AG09319 (cell line): ENCODE measurements at regions not wholly inside any gene's neighbourhood (a gene's known extent, or its start where the extent isn't known, plus 50 kb on each side); places are given as distances from the start of the nearest gene placed in this dataset.

Experiments
- DNase-seq: peaks from one replicate; pipeline ENCODE4 v3.0.0-alpha.2; 2010; ENCODE audit warnings: low read depth; ENCODE audit errors: extremely low read depth
- TF ChIP-seq, protein P1 (sequence below): IDR thresholded peaks from 2 replicates; pipeline ENCODE4 v1.5.1; 2011; ENCODE audit warnings: low read depth, mild to moderate bottlenecking, inconsistent platforms, low read length, moderate library complexity

DNA sequence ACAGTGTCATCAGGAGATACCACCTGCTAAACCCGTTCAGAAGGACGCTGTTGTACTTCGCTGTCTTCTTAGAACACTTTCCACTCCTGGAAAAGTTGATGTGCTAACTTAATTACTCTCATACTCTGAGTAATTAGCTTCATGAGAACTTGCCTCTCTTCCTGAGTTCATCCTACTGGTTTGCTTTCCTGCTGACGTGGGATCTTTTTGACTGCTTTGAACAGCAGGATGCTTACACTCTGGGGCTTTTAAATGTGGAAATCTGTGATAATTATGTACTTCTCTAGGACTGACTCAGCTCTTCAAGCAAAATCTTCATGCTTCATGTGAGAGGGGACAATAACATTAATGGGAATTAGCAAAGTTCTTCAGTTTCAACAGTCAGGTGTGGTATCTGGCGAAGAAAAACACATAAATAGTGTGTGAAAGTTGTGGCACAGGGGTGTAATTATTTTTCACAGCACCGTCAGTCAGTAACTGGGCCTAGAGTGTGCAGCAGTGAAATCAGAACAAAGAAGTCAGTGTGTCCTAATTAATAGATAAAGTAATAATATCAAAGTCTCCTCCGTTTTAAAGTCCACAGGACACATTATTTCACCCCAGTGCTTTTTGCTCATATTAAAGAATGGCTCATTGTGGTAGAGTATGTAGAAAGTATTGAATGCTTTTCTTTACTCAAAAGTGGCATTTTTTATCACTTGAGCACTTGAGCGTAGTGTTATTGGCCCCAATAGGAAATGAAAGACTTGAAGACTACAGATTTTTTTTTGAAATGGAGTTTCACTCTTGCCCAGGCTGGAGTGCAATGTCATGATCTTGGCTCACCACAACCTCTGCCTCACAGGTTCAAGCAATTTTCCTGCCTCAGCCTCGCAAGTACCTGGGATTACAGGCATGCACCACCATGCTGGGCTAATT lies 140.9 kb upstream of the DMRT1 start:
- DNase-seq: no peak
- TF ChIP-seq, protein P1, sequence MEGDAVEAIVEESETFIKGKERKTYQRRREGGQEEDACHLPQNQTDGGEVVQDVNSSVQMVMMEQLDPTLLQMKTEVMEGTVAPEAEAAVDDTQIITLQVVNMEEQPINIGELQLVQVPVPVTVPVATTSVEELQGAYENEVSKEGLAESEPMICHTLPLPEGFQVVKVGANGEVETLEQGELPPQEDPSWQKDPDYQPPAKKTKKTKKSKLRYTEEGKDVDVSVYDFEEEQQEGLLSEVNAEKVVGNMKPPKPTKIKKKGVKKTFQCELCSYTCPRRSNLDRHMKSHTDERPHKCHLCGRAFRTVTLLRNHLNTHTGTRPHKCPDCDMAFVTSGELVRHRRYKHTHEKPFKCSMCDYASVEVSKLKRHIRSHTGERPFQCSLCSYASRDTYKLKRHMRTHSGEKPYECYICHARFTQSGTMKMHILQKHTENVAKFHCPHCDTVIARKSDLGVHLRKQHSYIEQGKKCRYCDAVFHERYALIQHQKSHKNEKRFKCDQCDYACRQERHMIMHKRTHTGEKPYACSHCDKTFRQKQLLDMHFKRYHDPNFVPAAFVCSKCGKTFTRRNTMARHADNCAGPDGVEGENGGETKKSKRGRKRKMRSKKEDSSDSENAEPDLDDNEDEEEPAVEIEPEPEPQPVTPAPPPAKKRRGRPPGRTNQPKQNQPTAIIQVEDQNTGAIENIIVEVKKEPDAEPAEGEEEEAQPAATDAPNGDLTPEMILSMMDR: no peak

DNA sequence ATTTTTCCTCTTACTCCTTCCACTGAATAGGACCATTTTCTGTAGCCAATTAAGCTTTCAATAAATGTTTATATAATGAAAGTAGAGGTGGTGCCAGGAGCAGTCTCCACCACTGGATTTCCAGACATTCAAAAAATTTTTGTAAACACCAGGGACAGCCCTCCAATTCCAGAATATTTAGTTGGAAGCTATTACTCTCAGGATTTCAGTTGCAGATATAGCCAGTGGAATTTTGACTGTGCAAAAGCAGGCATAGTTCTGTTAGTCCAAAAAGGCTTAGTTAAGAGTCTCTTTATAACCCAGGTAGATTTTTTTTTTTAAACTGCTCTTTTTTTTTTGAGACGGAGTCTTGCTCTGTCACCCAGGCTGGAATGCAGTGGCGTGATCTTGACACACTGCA lies 138.1 kb upstream of the DMRT1 start:
- DNase-seq: no peak

DNA sequence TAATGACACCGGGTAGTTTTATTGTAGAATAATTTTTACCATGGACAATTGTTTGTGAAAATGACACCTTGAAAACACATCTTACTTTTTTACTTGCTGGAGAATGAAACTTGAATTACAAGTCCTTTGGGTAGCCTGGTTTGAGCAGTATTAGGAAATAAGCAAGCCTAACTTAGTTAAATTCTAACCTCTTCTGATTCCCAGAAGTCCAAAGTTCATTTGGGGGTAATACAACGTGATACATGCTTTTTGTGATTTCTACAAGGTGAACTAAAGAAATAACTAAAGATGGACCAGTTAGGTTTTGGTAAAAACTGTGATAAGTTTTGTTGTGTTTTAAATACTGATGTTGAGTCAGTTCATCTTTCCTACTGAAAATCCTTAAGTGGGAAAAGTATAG lies 135.4 kb upstream of the DMRT1 start:
- TF ChIP-seq, protein P1: no peak
- no peak for DNase-seq

More for the DNA sequence above, 138.1 kb upstream of the DMRT1 start:
- TF ChIP-seq, protein P1: no peak

DNA sequence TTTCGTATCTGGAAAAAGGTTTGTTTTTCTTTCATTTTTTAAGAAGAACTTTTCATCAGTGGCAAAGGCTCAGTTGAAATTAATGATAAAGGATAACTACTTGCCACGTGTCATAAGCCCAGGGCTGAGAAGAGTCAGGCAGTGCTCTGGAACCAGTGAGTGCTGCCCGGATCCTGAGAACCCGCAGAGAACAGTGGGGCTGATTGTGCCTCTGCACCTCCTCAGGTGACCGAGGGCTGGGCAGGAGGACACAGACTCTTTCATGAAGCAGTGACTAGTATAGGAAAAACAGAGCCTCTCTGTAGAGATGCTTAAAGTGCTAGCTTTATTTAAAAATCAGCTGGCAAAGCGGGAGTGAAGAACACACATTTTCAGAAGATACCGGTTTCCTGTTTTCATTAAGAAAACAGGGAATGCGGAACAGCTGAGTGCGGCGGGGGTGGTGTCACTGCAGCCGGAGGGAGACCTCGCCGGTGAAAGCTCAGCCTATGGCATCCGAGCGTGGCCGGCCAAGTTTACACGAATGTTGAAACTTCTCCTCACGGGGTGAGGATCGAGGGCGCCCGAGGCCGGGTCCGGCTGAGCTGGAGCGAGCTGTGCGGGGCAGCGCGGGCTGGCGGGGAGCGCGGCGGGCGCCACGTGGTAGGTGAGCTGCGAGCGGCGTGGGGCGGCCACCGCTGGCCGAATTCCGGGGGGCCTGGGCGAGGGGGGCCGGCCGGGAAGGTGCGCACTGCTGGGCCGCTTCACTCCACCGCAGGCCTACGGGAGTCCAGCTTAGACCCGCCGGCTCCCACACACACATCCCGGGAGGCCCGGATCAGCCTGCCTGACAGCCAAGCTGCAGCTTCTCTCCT lies 134.7 kb upstream of the DMRT1 start:
- TF ChIP-seq, protein P1: no peak
- DNase-seq: no peak

DNA sequence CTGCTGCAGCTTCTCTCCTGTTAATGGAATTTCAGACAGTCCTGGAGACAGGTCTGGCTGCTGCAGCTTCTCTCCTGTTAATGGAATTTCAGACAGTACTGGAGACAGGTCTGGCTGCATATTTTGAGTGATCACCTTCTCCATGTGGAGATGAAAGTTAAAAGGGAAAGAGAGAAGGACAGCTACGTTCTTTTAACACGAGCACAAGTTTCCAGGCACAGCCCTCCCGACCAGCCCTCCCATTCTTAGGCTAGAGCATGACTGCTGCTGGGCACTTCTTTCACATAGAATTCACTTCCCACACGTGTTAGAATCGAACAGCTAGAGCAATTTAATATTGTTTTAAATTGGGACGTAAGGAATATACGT lies 133.3 kb upstream of the DMRT1 start:
- TF ChIP-seq, protein P1: no peak
- DNase-seq: no peak

DNA sequence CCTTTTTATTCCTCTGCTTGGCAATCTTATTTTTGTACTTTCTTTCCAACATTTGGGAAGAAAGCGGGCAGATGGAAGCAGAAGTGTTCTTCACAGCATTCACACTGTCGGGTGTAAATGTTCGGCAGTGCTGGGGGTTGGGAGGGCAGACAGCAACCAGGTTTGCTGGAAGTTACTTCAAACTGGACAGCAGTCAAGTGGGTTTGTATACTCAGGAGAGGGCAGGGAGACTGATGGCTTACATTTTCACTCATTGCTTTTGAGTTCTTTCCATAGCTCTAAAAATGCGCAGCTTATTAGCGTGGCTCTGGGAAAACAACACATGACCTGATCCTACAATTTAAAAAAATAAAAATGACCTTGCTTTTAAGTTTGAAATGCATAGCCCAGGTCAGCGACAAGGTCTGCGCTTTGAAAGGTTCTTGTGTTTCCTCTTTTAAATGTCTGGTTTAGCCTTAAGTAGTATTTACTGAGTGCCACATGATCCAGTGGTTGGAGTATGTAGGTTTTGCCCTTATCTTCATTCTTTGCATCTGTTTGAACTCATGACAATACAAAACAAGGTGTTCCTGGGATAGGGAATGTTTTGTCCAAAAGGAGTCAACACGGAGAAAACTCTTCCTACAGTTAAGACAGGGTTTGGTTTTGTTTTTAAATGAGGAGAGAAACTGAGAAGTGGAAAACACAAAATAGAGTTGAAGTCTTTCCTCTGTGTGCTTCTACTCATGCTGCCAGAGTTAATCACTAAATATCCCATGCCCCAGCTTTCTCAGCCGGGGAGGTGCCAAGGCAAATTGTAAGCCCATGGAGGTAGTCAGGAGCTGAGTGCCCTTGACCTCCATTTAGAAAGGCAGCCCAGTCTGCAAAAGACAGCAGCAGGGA lies 132.7 kb upstream of the DMRT1 start:
- DNase-seq: no peak
- TF ChIP-seq, protein P1: no peak
